Fibroblast of gingiva (primary cell): ENCODE measurements at regions not wholly inside any gene's neighbourhood (a gene's known extent, or its start where the extent isn't known, plus 50 kb on each side); places are given as distances from the start of the nearest gene placed in this dataset.
"Not testable (repeated sequence)": the region's sequence is repeated elsewhere in the genome, so short reads cannot be mapped to it uniquely, and the experiment has no call there.

Experiments
- DNase-seq: peaks from one replicate; pipeline ENCODE4 v3.0.0-alpha.2; 2011; ENCODE audit warnings: low read depth

DNA sequence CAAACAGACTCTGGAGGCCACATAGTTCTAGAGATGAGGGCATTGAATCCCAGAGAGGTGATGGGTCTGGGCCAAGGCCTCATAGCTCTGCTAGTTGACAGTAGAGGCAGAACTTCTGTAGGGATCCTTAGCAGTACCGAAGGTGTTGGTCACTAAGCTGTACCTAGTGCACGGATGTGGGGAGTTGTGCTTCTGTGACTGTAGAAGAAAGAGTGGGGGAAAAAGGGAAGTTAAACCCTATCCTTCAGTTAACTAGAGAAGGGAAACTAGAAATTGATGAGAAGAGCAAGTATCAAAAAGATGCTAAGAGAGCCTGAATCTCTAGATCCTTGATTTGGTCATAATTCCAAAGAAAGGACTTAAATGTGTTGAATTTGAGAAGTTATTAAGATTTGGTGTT, 186.7 kb downstream of the NFKBIZ start:
- no peak for DNase-seq

DNA sequence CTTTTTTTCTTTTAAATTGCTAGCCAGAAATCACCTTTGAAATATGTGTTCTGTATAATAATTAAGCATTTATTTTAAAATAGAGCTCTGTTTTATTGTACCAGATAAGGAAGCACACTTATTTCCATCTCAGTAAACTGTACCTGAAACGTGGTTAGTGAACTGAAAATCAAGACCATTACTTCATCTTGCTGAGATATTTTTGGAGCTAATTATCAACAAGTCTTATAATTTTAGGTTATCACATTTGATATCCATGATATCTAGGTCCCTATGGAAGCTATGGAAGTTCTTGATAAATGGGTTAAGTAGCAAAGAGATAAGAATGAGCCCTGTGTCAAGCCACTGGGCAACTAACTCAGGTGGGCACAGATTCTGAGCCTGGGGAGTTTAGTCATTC, 187.2 kb downstream of the NFKBIZ start:
- DNase-seq: no peak

DNA sequence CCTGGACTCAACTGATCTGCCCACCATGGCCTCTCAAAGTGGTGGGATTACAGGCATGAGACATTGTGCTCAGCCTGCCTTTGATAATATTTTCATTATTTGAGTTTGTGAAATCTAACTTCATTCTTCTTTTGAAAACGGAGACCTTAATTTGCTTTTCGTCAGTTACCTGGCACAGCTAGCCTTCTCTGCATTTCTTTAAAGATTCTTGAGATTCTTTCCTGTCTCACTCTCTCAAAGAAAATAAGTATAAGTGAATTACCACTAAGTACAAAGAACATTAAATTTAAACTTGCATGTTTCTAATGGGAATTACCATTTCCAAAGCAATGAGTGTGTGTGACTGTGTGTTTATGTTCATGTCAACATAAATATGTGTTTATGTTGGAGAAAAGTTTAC, 187.9 kb downstream of the NFKBIZ start:
- DNase-seq: peak; percentile 14

DNA sequence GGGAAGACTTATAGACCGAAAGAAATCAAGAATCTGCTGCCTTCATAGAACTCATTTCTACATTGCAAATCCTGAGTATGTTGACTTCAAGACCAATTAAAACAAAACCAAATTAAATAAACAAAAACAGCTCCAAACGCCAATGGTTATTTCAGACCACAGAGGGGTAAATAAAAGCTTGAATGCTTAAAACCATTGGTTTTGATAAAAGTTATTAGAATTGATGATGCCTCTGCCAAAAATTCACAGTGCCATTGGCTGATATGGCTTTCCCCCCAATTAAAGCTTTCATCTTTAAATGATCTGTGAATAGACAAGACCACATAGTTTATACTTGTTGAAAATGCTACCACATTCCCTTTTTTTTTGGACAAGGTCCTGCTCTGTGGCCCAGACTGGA, 188.5 kb downstream of the NFKBIZ start:
- DNase-seq: no peak

DNA sequence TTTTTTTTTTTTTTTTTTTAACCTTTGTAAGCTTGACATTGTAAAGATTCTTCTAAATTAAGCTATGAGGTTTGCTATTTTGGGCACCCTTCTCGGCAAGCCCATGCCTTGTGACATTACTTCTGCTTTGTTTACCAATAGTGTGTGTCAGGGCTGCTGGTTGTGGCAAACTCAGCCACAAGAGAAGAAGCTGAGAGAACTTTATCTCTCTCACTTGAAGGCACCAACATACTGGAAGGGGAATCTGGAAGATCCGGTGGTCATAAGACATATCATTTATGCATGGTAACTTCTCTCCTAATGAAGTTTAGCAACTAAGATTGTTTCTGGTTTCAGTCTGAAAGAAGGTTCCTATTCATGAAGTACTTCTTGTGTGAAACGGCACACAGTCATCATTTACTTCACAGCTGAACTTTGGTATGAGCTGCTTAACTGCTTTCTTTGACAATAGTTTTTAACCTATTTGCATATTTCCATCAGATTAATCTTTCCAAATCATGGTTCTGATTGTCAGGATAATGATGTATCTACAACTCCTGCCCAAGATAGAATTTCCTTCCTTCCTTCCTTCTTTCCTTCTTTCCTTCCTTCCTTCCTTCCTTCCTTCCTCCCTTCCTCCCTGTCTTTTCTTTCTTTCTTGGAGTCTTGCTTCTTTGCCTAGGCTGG, 189.3 kb downstream of the NFKBIZ start:
- DNase-seq: no peak

DNA sequence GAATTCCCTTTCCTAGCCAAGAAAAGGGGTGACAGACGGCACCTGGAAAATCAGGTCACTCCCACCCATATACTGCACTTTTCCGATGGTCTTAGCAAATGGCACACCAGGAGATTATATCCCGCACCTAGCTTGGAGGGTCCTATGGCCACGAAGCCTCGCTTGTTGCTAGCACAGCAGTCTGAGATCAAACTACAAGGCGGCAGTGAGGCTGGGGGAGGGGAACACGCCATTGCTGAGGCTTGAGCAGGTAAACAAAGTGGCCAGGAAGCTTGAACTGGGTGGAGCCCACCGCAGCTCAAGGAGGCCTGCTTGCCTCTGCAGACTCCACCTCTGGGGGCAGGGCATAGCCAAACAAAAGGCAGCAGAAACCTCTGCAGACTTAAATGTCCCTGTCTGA, 190.8 kb downstream of the NFKBIZ start:
- DNase-seq: not testable (repeated sequence)

DNA sequence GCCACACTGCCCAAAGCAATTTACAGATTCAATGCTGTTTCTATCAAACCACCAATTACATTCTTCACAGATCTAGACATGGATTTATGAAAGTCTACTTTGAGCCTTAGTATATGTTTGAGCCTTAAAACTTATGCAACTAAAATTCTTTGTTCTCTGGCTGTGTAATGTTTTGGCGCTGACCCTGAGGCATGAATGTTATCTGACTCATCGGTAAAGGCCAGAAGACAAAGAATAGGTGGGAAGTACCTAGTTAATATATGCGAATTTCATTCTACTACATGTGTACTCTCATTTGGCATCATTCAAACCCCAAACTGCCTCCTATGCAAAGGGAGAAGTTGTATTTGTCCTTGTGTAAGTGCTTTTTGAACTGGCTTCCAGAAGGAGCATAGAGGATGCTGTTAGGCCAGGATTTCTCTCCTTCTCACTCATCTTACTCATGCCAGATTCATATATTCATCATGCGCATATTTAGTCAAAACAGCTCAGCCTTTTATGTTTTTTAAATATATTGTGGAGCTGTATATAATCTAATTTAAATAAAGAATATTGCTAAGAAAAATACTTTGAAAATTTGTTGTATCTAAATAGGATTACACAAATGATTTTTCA, 204.2 kb downstream of the NFKBIZ start:
- peak; percentile 26 for DNase-seq

DNA sequence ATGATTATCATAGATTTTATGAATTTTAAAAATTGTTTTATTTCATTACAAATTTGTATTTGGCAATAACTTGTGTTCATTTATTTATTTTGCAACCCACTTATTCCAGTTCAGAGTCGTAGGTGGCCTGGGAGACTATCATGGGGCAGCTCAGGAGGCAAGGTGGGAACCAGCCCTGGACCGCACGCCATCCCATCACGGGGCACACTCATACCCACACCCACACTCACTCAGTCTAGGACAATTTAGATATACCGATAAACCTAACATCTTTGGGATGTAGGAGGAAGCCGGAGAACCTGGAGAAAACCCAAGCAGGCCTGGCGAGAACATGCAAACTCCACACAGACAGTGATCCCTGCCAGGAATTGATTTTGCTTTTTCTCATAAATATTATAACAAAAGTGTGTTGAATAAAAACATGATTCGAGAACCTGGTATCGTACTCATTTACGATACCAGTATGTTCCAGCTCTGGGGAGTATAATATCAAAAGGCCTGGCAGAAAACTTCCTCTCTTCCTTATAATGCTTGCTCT, 205.3 kb downstream of the NFKBIZ start:
- no peak for DNase-seq

DNA sequence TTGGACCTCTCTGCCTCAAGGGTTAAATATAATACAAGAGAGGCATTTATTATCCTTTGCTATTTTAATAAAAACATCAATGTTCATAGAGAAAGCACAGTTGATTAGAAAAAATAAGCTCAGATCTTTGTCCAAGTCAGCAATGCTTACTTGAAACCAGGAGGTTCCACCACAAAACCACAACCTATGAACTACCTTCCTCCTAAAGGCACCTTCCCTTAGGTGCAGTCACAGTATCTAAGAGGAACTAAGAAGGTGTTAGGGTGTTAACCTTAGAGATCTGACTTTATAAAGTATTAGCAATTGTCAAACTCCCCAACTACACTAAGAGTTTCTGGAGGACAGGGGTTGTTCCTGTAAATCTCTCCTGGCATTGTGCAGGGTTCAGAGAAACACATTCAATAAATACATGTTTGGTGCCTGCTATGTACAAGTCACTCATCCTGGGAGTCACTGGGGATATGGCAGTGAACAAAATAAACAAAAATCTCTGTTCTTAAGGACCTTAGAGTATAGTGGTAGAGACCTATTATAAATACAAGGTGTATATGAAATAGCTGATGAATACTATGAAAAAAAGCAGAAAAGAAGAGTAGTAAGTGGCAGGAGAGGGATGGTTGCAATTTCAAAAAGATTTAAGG, 208.6 kb downstream of the NFKBIZ start:
- DNase-seq: no peak

DNA sequence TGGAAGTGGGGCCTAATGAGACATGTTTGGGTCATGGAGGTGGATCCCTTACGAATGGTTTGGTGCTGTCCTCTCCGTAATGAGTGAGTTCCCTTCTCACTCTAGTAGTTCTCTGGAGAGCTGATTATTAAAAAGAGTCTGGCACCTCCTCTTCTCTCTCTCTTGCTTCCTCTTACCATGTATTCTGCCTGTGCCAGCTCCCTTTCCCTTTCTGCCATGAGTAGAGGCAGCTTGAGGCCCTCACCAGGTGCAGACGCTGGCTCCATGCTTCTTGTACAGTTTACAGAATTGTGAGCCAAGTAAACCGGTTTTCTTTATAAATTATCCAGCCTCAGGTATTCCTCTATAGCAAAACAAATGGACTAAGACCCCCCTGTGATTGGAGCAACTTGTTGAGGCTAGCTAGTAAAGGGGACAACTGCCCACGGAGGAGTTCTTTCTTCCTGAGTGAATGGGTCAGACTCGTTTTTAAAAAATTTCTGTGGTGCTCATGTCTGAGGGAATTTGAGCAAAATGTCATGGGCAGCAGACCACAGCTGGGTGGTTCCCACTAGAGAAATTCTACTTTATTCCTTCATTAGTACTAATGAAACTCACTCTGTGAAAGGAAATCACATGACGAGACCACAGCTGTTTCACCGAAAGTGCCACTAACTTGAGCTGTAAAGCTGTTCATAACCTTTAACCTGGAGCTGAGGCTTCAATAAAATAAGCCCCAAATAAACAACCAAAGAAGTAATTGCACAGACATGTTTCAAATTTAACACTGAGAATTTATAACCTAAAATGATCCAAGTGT, 210.0 kb downstream of the NFKBIZ start:
- no peak for DNase-seq

DNA sequence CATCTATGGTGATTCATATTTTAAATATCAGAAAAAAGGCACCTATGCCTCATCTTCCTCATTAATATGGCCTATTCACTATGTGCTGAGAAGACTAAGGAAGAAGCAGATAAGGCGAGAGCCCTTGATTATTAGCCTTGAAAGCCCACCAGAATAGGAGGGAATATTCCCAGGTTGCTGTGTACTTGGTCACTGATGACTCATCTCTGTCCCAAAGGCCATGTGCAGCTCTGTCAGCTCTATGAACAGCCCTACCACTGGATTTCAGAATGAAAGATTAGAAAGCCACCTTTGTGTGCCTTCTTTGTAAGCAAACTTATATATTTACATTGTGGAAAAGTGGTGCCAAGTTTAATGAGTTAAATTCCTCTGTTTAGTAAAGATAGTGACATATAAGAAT, 211.5 kb downstream of the NFKBIZ start:
- no peak for DNase-seq

DNA sequence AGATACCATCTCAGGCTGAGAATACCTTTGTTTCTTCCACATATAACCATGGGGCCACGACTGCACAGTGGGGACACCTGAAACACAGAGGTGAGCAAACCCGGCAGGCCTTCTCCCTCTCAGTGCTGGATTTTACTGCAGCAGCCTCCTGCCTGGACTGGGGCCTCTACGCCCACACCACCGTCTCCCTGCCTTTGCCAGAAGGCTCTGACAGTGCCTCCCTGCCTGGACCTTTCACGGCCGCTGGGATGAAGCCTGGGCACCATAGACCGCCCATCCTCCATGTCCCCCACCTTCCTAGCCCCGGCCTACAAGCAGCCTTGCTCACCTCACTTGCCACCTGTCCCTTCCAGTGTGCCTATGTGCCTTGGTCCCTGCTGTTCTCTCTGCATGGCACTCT, 214.3 kb downstream of the NFKBIZ start:
- no peak for DNase-seq

DNA sequence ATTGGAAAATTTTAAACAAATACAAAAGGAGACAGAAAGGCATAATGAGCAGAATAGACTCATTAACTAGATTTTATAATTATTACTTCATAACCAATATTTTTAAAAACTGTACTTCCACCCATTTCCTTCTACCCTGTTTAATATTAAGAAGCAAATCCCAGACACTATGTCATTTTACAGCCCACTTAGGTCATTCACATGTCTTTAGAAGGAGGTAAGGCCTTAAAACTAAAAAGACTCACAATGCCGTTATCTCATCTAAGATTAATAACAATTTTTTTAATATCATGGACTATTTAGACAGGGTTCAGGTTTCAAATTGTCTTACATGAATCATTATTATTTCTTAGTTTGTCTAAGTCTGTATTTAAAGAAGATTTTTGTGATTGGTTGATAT, 217.2 kb downstream of the NFKBIZ start:
- DNase-seq: no peak

DNA sequence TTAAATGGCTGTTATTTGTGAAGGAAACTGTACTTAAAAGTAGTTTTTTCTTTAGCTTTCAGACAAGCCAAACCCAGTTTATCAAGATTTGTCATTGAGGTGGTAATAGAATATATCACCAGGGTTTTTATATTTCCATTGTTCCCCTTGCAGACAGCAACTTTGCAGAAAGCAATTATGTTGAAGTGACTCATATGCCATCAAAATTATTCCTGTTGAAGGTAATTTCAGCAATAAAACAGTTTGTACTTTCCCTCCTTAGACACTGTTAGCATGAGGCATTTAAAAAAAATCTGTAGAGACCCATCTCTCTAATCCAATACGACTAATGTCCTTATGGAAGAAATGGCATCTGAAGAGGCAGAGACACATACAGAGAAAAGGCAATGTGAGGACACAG, 219.0 kb downstream of the NFKBIZ start:
- DNase-seq: no peak

DNA sequence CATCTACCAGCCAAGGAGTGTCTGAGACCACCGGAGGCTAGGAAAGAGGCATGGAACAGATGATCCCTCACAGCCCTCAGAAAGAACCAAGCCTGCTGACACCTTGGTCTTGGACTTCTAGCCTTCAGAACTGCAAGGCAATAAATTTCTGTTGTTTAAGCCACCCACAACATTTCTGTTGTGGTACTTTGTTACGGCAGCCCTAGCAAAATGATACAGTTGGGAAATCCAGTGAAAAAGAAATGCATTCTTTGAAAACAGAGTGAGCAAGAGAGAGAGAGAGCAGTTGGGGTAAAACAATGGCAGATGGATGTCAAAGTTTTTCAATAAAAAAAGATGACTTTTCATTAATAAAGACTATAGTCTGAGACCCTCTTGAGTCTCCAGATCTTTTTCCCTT, 219.4 kb downstream of the NFKBIZ start:
- DNase-seq: no peak

DNA sequence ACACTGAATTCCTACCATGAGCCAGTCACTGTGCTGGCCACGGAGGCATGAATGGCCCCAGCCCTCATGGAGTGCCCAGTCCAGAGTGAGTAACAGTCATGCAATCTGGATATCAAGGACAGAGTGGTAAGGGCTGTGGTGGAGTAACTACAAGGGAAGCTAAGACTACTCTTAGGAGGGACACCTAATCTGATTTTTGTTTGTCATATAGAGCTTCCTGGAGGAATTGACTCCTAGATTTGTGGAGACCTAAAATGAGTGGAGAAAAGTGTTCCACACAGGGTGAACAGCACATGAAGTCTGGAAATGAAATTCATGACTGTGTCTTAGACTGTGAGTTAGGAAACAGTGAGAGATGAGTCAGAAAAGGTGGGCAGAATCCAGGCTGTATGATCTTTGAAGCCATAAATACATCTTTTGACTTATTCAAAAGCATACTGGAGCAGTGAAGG, 219.9 kb downstream of the NFKBIZ start:
- DNase-seq: peak; percentile 71

DNA sequence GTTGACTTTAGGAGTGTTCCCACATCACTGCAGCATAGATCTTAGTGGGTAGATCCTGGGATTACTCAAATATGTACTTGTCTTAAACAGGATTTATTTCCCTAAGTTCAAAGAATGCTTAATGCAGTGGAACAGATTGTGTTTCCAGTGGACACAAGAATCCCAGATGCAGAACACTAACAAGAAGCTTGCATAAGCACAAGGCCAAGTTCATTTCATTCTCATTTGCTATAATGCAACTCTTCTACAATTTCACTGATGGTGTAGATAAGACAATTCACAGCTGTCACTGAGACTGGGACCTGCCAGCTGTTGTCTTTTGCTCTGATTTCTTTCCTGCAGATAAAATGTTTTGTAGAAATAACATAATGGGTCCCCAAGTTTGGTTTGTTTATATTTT, 225.6 kb downstream of the NFKBIZ start:
- DNase-seq: no peak

DNA sequence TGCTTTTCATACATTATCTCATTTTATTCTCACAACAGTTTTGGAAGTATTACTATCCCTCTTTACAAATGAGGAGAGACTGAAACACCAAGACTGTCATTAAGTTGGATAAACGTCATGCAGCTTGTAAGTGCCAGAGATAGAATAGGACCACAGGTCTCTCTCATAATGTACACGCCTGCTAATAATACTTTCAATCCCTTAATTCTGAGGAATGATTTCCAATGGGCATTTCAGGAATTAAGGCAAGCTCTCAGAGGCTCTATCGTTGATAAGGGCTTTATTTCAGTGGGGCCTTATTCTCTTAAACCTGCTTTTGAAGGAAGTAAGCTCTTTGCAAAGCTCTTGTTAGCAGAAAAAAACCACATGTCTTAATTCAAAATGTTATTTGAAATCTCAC, 229.1 kb downstream of the NFKBIZ start:
- no peak for DNase-seq

DNA sequence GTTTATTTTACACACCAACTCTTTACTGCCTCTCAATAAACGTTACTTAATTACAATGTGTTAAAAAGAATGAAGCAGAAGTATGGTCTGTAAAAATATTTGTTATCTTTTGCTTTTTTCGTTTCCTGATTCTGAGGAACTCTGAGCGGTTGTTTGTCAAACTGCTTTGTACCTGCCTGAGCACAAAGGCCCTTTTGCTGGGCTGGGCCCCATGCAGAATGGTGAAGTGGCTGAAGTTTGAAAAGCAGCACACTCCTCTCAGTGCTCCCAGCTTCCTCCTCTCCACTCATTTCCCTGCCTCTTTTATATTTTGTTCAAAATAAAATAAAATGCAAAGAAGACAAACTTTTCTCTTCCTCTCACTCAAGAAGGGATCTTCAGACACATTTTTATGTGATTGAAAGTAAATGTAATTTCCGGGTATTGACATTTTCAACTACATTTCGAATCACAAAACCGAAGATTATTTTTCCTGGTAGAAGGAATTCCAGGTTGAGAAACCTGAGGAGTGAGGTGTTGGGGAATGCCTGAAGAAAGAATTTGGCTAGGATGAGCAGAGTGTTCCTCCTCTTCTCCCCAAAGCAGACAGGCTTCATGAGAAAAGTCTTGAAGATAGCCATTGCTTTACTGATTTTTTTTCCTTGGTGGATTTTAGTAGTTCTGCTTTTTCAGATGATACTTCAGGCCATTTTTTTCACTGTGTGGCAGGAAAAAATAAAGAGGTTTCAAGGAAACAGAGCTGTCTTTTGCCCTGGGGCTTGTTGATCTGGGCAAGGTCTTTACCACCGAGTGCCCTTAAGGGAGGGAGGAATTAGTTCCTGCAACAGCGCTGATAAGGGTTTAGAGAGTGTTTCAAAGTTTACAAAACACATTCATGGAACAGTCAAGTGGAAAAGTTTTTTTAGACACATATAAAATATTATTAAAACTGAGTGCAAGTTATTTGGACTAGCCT, 229.8 kb downstream of the NFKBIZ start:
- no peak for DNase-seq

DNA sequence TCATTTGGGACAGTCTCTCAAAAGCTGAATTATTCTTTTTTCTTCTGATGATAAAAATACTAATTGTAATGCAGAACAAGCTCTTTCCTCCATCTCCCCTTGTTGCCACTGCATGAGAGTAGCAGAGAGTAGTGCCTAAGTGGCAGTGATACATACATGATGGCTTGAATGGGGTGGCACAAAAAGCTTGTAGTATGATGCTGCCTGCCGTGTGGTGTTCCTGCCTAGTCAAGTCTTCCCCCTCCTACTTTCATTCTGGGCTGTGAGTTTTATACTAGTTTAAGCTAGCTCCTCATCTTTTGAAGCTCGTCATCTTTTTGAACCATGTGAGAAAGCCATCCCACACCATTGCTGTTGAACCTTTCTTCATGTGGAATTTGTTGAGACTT, 230.5 kb downstream of the NFKBIZ start:
- DNase-seq: no peak

DNA sequence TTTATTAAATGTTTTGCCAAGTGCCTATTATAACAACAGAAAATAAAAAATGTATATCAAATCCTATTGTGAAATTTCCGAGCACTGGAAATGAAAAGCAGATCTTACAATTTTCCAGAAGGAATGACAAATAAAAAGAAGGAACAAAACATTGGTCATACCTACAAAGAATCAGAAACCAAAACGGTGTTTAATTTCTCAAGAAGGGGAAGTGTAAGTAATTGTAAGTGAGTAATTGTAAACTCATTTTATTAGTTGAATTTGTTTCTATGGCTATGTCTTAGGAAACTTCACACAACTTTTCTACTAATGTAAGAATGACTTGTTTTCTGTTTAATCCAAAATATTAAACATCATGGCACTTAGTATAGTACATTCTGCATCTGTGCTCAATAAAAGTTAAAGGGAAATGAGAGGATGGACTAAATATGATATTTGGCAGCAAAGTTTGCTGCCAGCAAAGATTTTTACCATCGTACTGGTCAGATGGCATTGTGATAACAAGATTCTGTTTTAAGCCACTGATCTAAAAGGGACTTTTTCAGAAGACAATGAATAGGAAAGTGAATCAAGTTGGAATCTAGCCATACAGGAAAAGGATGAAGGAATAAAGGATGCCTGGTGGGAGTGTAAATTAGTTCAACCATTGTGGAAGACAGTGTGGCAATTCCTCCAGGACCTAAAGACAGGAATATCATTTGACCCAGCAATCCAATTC, 232.4 kb downstream of the NFKBIZ start:
- no peak for DNase-seq
